ENCODE measurements at regions not wholly inside any gene's neighbourhood (a gene's known extent, or its start where the extent isn't known, plus 50 kb on each side); places are given as distances from the start of the nearest gene placed in this dataset.

DNA sequence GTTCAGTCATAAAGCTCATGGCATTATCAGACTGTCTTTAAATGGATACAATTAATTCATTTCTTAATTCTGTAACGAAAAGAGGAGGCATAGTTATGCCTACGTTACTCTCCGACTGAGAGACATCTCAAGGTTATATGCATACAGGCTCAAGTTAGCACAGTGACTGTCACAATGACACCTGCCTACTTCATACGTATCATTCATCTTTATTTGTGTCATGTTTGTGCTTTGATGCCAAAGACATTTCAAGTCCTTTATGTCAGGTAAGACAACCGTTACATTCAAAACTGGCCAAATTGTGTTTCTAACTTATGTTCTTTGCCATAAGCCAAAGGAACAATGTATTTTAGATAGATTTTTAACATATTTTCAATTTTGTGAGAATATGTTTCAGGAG is 328.8 kb upstream of the NRG3 start:
- TF ChIP-seq, protein P1, sequence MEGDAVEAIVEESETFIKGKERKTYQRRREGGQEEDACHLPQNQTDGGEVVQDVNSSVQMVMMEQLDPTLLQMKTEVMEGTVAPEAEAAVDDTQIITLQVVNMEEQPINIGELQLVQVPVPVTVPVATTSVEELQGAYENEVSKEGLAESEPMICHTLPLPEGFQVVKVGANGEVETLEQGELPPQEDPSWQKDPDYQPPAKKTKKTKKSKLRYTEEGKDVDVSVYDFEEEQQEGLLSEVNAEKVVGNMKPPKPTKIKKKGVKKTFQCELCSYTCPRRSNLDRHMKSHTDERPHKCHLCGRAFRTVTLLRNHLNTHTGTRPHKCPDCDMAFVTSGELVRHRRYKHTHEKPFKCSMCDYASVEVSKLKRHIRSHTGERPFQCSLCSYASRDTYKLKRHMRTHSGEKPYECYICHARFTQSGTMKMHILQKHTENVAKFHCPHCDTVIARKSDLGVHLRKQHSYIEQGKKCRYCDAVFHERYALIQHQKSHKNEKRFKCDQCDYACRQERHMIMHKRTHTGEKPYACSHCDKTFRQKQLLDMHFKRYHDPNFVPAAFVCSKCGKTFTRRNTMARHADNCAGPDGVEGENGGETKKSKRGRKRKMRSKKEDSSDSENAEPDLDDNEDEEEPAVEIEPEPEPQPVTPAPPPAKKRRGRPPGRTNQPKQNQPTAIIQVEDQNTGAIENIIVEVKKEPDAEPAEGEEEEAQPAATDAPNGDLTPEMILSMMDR (IDR thresholded peaks at IDR 0.05; ENCODE audit: poor library complexity), result no peak
- TF ChIP-seq EZH2 (IDR thresholded peaks at IDR 0.05; ENCODE audit: borderline replicate concordance), result no peak
